HepG2 (cell line): ENCODE measurements at regions not wholly inside any gene's neighbourhood (a gene's known extent, or its start where the extent isn't known, plus 50 kb on each side); places are given as distances from the start of the nearest gene placed in this dataset.

Experiments
- ATAC-seq: fragments of 200-7000 bp; cut with Tn5 transposase; 3 replicates; pipeline ENCODE4 v1.9.1; 2020; ENCODE audit warnings: mild to moderate bottlenecking, moderate library complexity
- BruUV-seq: library from RNA; stranded (reverse); fragments of 400-500 nt; replicated peaks from 2 replicates; lab custom pipeline; 2021; lab: Mats Ljungman, UMichigan
- CTCF ChIA-PET: fragments of 300-600 bp; formaldehyde crosslinking; extraction: SDS; loops from one replicate; lab custom pipeline; 2021; ENCODE audit warnings: low total read pairs, inconsistent platforms, low intra/inter-chr PET ratio; lab: Yijun Ruan, JAX
- POLR2A ChIA-PET: fragments of 350-600 bp; sonication (Branson Sonifier 250); formaldehyde crosslinking; loops from one replicate; lab custom pipeline; 2020; ENCODE audit warnings: antibody characterized with exemption, inconsistent platforms; lab: Yijun Ruan, JAX
- DNase-seq: peaks from one replicate; pipeline ENCODE4 v3.0.0-alpha.2; 2015; ENCODE audit warnings: low spot score
- FAIRE-seq: peaks from 3 replicates; lab custom pipeline; 2011; peaks lifted over from hg19 to GRCh38; lab: Jason Lieb, UNC
- H2AFZ ChIP-seq: one replicate; pipeline ENCODE4 v1.6.1; 2011; ENCODE audit warnings: low read length, inconsistent platforms
- H3K27ac ChIP-seq: fragments of 300-600 bp; 3 replicates; pipeline ENCODE4 v1.8.0; 2011; ENCODE audit warnings: mixed run types, mild to moderate bottlenecking, mixed read lengths, low read length, inconsistent platforms; ENCODE audit not compliant: insufficient read depth; ENCODE audit errors: extremely low read length
- H3K27me3 ChIP-seq, 2 experiments: fragments of 200-600 bp in 1 of 2; 2 replicates in 1 of 2; 3 replicates in 1 of 2; pipeline versions ENCODE4 v1.6.0 to v1.8.0; 2011; ENCODE audit warnings: low read length in 2 of 2, mild to moderate bottlenecking in 2 of 2, moderate library complexity in 2 of 2, inconsistent platforms in 1 of 2; ENCODE audit not compliant: insufficient read depth in 2 of 2, control insufficient read depth in 1 of 2
- H3K36me3 ChIP-seq, 2 experiments: fragments of 200-600 bp in 1 of 2; replicated peaks in 1 of 2; 2 replicates in 1 of 2; 3 replicates in 1 of 2; pipeline versions ENCODE4 v1.5.1 to v1.8.0; 2011; ENCODE audit warnings: low read length in 2 of 2, inconsistent platforms in 1 of 2; ENCODE audit not compliant: insufficient read depth in 2 of 2, control insufficient read depth in 1 of 2
- H3K4me1 ChIP-seq: 2 replicates; pipeline ENCODE4 v1.5.1; 2012; ENCODE audit warnings: low read length, inconsistent platforms; ENCODE audit not compliant: insufficient read depth
- H3K4me2 ChIP-seq: 2 replicates; pipeline ENCODE4 v1.6.0; 2011; ENCODE audit warnings: low read depth, low read length, inconsistent platforms
- H3K4me3 ChIP-seq, 3 experiments: fragments of 200-600 bp in 1 of 3; sonication (generic), shearing (Covaris generic) in 1 of 3; replicated peaks in 1 of 3; 2 replicates each; pipeline ENCODE4 v1.5.1; 2011 to 2016; ENCODE audit warnings: low read length in 3 of 3, inconsistent platforms in 2 of 3, low read depth in 2 of 3, mild to moderate bottlenecking in 2 of 3, control low read depth in 1 of 3, mixed read lengths in 1 of 3; ENCODE audit not compliant: insufficient read depth in 1 of 3
- H3K79me2 ChIP-seq: one replicate; pipeline ENCODE4 v1.6.1; 2011; ENCODE audit warnings: low read length, inconsistent platforms; ENCODE audit not compliant: insufficient read depth
- H3K9ac ChIP-seq: 2 replicates; pipeline ENCODE4 v1.6.0; 2011; ENCODE audit warnings: mild to moderate bottlenecking, low read depth, low read length, inconsistent platforms; ENCODE audit not compliant: insufficient read depth
- H3K9me3 ChIP-seq: 2 replicates; pipeline ENCODE4 v1.5.1; 2012; ENCODE audit warnings: mild to moderate bottlenecking, low read length
- H4K20me1 ChIP-seq: 2 replicates; pipeline ENCODE4 v1.6.0; 2011; ENCODE audit warnings: inconsistent platforms, mild to moderate bottlenecking, low read length, moderate library complexity; ENCODE audit not compliant: insufficient read depth
- ATF7 ChIP-seq, 2 experiments: fragments of 450-650 bp in 1 of 2; sonication (generic) in 1 of 2; formaldehyde crosslinking in 1 of 2; IDR thresholded peaks; 2 replicates each; pipeline versions ENCODE4 v1.4.0 to v1.6.1; 2016 to 2020; ENCODE audit warnings: antibody characterized with exemption in 1 of 2, mild to moderate bottlenecking in 1 of 2, missing genetic modification reagents in 1 of 2
- GABPA ChIP-seq, 2 experiments: IDR thresholded peaks; 2 replicates each; pipeline ENCODE4 v1.6.1; 2011 to 2016; ENCODE audit warnings: low read depth in 2 of 2, low read length in 1 of 2, missing biosample characterization in 1 of 2, missing genetic modification characterization in 1 of 2
- POGZ ChIP-seq: sonication (generic); formaldehyde crosslinking; IDR thresholded peaks from 2 replicates; pipeline ENCODE4 v1.4.0; 2020; ENCODE audit warnings: mild to moderate bottlenecking, missing genetic modification reagents
- RARA ChIP-seq: IDR thresholded peaks from 2 replicates; pipeline ENCODE4 v1.6.1; 2016; ENCODE audit warnings: missing genetic modification reagents, missing compliant biosample characterization
- SP140L ChIP-seq: sonication (generic); formaldehyde crosslinking; IDR thresholded peaks from 2 replicates; pipeline ENCODE4 v1.4.0; 2020; ENCODE audit warnings: missing genetic modification reagents, borderline replicate concordance
- SP4 ChIP-seq: sonication (generic); formaldehyde crosslinking; IDR thresholded peaks from 2 replicates; pipeline ENCODE4 v1.8.1; 2023; ENCODE audit warnings: mild to moderate bottlenecking, missing genetic modification reagents
- STAG1 ChIP-seq: sonication (generic); formaldehyde crosslinking; IDR thresholded peaks from 2 replicates; pipeline ENCODE4 v1.4.0; 2020; ENCODE audit warnings: missing genetic modification reagents
- TEAD3 ChIP-seq: optimal IDR thresholded peaks from 2 replicates; pipeline ENCODE3; 2016; ENCODE audit warnings: borderline replicate concordance
- ZMAT3 ChIP-seq: sonication (generic); formaldehyde crosslinking; conservative IDR thresholded peaks from 2 replicates; pipeline ENCODE4 v1.7.0; 2021; ENCODE audit warnings: missing genetic modification reagents
- ZNF264 ChIP-seq: sonication (generic); formaldehyde crosslinking; IDR thresholded peaks from 2 replicates; pipeline ENCODE4 v1.4.0; 2020; ENCODE audit warnings: missing genetic modification reagents
- ZNF446 ChIP-seq: sonication (generic); formaldehyde crosslinking; IDR thresholded peaks from 2 replicates; pipeline ENCODE4 v1.5.0; 2020; ENCODE audit warnings: mild to moderate bottlenecking, missing genetic modification reagents
- ZNF549 ChIP-seq: sonication (generic); formaldehyde crosslinking; IDR thresholded peaks from 2 replicates; pipeline ENCODE4 v1.5.0; 2020; ENCODE audit warnings: missing genetic modification reagents
- ZNF83 ChIP-seq: sonication (generic); formaldehyde crosslinking; IDR thresholded peaks from 2 replicates; pipeline ENCODE4 v1.4.0; 2020; ENCODE audit warnings: missing genetic modification reagents, mild to moderate bottlenecking, borderline replicate concordance
- WGBS: methylation state at CpG from one replicate; pipeline ENCODE4 v1.1.6; 2017; ENCODE audit warnings: low lambda C conversion rate; 5-methylcytosine and 5-hydroxymethylcytosine counted together
- in situ Hi-C: cut with HindIII; loops from 2 replicates; pipeline ENCODE4 v1.10.0; 2017; ENCODE audit warnings: low pct_unique_long_range_greater_than_20kb; ENCODE audit not compliant: extremely low pct_ligation_motif_present
- intact Hi-C: fragments of 100-400 bp; cut with micrococcal nuclease; formaldehyde crosslinking; loops from one replicate; pipeline ENCODE4 v1.10.0; 2022; ENCODE audit not compliant: unreplicated experiment
- TF ChIP-seq, protein P1 (sequence below): sonication (generic); formaldehyde crosslinking; IDR thresholded peaks from 2 replicates; pipeline ENCODE4 v1.5.0; 2020; ENCODE audit warnings: mild to moderate bottlenecking, missing genetic modification reagents
- TF ChIP-seq, protein P2 (sequence below): sonication (generic); formaldehyde crosslinking; IDR thresholded peaks from 2 replicates; pipeline ENCODE4 v1.5.0; 2020; ENCODE audit warnings: mild to moderate bottlenecking, missing genetic modification reagents, moderate library complexity
- TF ChIP-seq, protein P3 (sequence below): sonication (generic); formaldehyde crosslinking; conservative IDR thresholded peaks from 2 replicates; pipeline ENCODE4 v1.4.0; 2020; ENCODE audit warnings: missing genetic modification reagents

DNA sequence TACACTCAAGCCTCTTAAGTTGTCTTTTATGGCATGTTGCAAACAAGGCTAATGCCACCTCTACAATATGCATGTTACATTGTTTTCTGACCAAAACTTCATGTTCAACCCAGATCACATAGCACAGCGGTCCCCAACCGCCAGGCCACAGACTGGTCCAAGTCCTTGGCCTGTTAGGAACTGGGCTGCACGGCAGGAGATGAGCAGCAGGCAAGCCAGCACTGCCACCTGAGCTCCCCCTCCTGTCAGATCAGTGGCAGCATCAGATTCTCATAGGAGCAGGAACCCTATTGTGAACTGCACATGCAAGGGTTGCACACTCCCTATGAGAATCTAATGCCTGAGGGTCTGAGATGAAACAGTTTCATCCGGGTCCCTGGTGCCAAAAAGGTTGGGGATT lies 324.8 kb upstream of the CHAC2 start:
- no peak overlapping the region for H3K4me2 ChIP-seq
- no peaks in the 10 kb centered on the region for H3K9me3 ChIP-seq
- DNase-seq: no peak
- H3K27ac ChIP-seq: no peak overlapping the region
- ChIA-PET POLR2A (no interaction called here), CTCF (no interaction called here)
- in situ Hi-C loops: no loop called here
- intact Hi-C loops: no loop called here
- no peak overlapping the region for H3K9ac ChIP-seq
- no peaks in the 10 kb centered on the region for H3K4me1 ChIP-seq
- no peaks in the 10 kb centered on the region for H4K20me1 ChIP-seq
- H3K36me3 ChIP-seq: no peaks in the 10 kb centered on the region
- no TSS peak for BruUV-seq
- H3K79me2 ChIP-seq: no peaks in the 10 kb centered on the region
- no peak overlapping the region for H3K4me3 ChIP-seq
- no peak overlapping the region for H2AFZ ChIP-seq
- H3K27me3 ChIP-seq: no peaks in the 10 kb centered on the region; a peak in 2 of 5 replicates
- FAIRE-seq: no peak
- TF ChIP-seq, protein P1, sequence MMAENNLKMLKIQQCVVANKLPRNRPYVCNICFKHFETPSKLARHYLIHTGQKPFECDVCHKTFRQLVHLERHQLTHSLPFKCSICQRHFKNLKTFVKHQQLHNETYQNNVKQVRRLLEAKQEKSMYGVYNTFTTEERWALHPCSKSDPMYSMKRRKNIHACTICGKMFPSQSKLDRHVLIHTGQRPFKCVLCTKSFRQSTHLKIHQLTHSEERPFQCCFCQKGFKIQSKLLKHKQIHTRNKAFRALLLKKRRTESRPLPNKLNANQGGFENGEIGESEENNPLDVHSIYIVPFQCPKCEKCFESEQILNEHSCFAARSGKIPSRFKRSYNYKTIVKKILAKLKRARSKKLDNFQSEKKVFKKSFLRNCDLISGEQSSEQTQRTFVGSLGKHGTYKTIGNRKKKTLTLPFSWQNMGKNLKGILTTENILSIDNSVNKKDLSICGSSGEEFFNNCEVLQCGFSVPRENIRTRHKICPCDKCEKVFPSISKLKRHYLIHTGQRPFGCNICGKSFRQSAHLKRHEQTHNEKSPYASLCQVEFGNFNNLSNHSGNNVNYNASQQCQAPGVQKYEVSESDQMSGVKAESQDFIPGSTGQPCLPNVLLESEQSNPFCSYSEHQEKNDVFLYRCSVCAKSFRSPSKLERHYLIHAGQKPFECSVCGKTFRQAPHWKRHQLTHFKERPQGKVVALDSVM (CRISPR knock-in tag): no peak
- TF ChIP-seq, protein P2, sequence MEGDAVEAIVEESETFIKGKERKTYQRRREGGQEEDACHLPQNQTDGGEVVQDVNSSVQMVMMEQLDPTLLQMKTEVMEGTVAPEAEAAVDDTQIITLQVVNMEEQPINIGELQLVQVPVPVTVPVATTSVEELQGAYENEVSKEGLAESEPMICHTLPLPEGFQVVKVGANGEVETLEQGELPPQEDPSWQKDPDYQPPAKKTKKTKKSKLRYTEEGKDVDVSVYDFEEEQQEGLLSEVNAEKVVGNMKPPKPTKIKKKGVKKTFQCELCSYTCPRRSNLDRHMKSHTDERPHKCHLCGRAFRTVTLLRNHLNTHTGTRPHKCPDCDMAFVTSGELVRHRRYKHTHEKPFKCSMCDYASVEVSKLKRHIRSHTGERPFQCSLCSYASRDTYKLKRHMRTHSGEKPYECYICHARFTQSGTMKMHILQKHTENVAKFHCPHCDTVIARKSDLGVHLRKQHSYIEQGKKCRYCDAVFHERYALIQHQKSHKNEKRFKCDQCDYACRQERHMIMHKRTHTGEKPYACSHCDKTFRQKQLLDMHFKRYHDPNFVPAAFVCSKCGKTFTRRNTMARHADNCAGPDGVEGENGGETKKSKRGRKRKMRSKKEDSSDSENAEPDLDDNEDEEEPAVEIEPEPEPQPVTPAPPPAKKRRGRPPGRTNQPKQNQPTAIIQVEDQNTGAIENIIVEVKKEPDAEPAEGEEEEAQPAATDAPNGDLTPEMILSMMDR (CRISPR knock-in tag): peak; percentile 67
- TF ChIP-seq ZNF549 (CRISPR knock-in tag): peak; percentile 89; the same call in 1 of the 2 replicates
- peak; percentile 56 for TF ChIP-seq STAG1 (CRISPR knock-in tag)
- peak; percentile 96 for ATAC-seq
- 0% methylated on average over 4 of the region's 4 CpGs for WGBS

DNA sequence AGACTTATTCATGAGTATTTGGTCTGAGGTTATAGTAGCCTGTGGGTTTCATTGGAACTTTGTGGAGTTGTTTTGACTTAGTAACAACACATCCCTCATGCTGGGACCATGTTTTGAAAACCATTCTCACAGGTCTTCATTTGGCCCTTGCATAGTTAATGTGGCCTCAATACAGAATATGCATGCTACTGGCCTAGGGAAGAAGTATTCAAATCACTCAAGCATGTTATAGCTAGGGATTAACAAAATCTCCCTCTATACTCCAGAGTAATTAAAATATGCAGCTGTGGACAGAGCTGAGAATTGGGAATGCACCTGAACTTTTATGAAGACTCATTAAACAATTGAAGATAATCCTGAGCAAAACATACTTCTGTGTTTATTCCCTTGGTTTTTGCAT lies 325.5 kb upstream of the CHAC2 start:
- BruUV-seq: no TSS peak
- CTCF ChIA-PET: no interaction called here
- in situ Hi-C loops (no loop called here), intact Hi-C loops (no loop called here)
- no peak overlapping the region for H3K4me3 ChIP-seq
- no peak for DNase-seq
- H3K27ac ChIP-seq: no peak overlapping the region
- ATAC-seq: no peak
- no peaks in the 10 kb centered on the region for H3K9me3 ChIP-seq
- H4K20me1 ChIP-seq: no peaks in the 10 kb centered on the region
- H2AFZ ChIP-seq: no peak overlapping the region
- H3K36me3 ChIP-seq: no peaks in the 10 kb centered on the region
- H3K4me1 ChIP-seq: no peaks in the 10 kb centered on the region
- H3K27me3 ChIP-seq: no peaks in the 10 kb centered on the region; a peak in 1 of 5 replicates
- H3K9ac ChIP-seq: no peak overlapping the region
- no peak for FAIRE-seq
- no peak overlapping the region for H3K4me2 ChIP-seq
- POLR2A ChIA-PET: no interaction called here
- no peaks in the 10 kb centered on the region for H3K79me2 ChIP-seq
- TF ChIP-seq POGZ (CRISPR knock-in tag) (no peak), ZNF446 (no peak), ATF7 (IDR thresholded peaks at IDR 0.05) (no peak), ATF7 (CRISPR knock-in tag; IDR thresholded peaks at IDR 0.05) (no peak), SP4 (CRISPR knock-in tag) (no peak), TEAD3 (no peak), SP140L (no peak), GABPA (IDR thresholded peaks at IDR 0.05; ENCODE audit: low read depth, low read length) (no peak), GABPA (CRISPR knock-in tag; IDR thresholded peaks at IDR 0.05; ENCODE audit: low read depth) (no peak), ZNF83 (CRISPR knock-in tag) (no peak), ZNF264 (CRISPR knock-in tag) (no peak), ZMAT3 (no peak), RARA (CRISPR knock-in tag) (no peak)
- TF ChIP-seq, protein P3, sequence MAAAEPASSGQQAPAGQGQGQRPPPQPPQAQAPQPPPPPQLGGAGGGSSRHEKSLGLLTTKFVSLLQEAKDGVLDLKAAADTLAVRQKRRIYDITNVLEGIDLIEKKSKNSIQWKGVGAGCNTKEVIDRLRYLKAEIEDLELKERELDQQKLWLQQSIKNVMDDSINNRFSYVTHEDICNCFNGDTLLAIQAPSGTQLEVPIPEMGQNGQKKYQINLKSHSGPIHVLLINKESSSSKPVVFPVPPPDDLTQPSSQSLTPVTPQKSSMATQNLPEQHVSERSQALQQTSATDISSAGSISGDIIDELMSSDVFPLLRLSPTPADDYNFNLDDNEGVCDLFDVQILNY (CRISPR knock-in tag): no peak
